DLD1 (cell line): ENCODE measurements at regions not wholly inside any gene's neighbourhood (a gene's known extent, or its start where the extent isn't known, plus 50 kb on each side); places are given as distances from the start of the nearest gene placed in this dataset.

Experiments
- in situ Hi-C: cut with HindIII; loops from 2 replicates; pipeline ENCODE4 v1.10.0; 2017; ENCODE audit warnings: low sequenced_read_pairs

DNA sequence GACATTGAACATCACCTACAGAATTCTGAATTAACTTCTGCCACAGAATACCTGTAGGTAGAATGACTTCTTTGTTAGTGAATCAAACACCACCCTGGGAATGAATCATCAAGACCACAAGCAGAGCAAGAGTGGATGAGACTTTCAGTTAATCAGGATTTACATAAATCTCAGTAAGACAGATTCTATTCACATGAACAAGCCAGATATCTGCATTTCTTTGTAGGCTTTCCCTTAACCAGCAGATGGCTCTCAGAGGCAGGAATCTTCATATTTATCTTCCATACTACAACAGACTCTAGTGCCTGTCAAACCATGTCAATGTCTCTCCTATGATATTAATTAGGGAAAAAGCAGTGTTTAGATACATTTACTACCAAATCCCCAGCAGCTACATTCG, 412.1 kb downstream of the KLF12 start:
- in situ Hi-C loops: loop anchor here (25.0 kb wide), 1 partner anchor 885 kb away; no protein-coding TSS in a partner anchor

DNA sequence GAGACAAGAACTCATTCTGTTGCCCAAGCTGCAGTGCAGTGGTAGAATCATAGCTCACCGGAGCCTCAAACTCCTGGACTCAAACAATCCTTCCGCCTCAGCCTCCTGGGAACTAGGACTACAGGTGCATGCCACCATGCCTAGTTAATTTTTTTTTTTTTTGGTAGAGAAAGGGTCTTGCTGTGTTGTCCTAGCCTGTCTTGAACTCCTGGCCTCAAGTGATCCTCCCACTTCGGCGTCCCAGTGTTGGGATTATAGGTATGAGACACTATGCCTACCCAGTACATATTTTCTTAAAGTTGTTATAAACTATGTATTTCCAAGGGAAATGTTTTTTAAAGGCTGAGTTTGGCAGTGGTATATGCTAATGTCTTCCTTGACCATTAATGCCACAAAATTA, 412.6 kb downstream of the KLF12 start:
- in situ Hi-C loops: loop anchor here (25.0 kb wide), 1 partner anchor 884 kb away; no protein-coding TSS in a partner anchor

DNA sequence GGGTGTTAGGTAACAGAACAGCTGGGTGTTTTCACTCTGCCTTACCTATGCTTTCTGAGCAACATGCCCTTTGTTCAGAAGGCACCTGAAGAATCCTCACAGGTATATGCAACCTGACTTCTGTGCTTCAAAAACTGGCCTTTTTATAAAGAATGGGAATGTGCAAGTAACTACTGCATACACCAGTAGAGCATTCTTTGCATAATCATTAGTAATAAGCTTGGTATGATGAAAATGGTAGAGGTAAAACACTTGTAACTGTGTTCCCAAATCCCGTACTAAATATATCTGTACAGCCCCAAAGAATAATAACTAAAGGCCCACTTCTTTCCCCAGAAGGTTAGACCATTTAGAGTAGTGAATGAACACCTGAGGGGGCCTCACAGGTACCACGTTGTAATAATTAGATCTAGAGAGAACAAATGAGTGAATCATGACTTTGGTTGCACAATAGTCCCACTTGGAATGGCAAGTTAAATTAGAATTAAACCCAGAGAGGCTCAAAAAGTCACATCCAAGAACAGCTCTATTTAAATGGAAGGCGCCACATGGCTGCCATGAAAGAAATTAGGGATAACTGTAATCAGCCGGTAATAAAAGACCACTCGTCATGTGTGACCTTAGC, 413.9 kb downstream of the KLF12 start:
- in situ Hi-C loops: loop anchor here (25.0 kb wide), 1 partner anchor 883 kb away; no protein-coding TSS in a partner anchor

DNA sequence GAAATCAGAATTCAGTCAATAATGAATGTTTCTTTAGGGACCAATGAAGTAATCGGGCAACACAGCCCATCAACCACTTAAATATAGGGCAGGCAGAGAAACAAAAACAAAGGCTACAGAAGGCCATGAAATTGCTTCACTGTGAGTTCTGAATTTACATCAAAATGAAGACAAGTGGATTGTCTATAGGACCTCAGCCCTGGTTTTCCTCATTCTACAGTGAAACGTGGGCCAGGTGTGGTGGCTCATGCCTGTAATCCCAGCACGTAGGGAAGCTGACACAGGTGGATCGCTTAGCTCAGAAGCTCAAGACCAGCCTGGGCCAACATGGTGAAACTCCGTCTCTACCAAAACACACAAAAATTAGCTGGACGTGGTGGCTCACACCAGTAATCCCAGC, 416.0 kb downstream of the KLF12 start:
- in situ Hi-C loops: loop anchor here (25.0 kb wide), 1 partner anchor 881 kb away; no protein-coding TSS in a partner anchor

DNA sequence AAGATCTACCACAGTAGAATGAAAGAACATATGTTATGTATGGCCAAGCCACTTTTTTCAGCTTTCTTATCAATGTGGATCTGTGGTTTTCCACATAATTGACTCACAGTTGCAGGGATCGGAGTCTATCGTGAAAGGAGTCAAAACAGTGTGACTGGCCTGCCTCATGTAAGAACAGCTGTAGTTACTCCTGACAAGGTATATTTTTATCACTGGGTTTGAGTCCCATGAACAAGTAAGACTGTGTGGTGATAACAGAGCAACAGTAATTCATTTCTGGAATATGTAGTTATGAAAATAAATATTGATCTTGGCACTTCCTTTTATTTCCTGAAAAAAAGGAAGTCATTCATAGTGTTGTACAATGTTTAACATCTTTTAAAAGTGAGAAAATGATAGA, 416.6 kb downstream of the KLF12 start:
- in situ Hi-C loops: loop anchor here (25.0 kb wide), 1 partner anchor 880 kb away; no protein-coding TSS in a partner anchor

DNA sequence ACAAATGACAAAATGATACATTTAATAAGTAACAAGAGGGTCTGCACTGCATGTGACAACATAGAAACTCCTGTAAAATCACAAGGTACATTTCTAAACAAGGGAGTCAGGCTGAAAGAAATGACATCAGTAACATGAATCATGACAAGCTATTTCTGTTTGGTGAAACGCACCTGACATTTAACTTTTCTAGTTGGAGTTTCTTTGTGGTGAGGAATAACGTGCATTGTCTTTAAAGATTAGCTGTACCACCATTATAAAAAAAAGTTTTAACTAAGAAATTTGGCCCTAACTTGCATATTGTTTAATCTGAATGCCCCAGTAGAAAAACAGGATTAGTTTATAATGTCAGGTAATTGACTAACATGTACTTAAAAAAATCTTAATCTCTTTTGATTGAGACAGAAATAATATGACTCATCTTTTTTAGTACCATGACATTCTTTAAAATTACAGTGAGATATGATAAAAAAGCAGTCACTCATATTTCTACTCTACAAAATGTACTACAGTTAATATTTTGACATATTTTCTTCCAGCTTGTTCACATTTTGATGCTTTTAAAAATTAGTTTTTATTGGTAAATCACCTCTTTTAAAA, 418.2 kb downstream of the KLF12 start:
- in situ Hi-C loops: loop anchor here (25.0 kb wide), 1 partner anchor 879 kb away; no protein-coding TSS in a partner anchor

DNA sequence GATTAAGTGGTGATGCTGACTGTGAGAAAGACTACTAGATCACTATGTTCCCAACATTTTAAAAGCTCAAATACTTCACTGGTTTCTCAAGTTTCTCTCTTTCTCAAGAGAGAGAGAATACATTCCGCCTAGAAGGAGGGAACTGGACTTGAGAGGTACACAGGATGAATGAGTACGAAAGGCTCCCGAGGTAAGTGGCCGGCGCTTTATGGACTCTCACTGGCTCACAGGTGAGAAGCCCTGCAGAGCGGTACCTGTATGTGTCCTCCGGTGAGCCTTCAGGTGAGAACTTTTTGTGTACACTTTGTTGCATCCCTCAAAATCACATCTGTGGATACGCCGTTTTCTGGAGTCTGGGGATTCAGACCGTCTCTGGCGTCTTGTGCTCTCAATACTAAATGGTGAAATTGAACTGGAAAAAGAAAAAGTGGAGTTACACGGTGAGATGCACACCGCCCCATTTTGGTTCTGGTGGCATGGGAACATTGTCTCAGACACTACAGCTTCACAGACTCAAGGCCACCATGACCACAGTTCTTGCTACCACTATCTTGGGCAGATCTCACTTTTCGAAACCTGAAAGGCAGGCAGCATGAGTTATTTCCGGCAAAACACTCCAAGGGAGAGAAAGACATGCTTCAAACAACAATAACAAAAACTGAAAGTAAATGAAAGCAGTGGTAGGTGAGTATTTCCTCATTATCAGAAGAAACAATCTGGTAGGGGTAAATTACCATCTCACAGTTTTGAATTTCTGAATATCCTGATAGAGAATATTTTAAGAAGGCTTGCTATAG, 418.9 kb downstream of the KLF12 start:
- in situ Hi-C loops: loop anchor here (25.0 kb wide), 1 partner anchor 878 kb away; no protein-coding TSS in a partner anchor

DNA sequence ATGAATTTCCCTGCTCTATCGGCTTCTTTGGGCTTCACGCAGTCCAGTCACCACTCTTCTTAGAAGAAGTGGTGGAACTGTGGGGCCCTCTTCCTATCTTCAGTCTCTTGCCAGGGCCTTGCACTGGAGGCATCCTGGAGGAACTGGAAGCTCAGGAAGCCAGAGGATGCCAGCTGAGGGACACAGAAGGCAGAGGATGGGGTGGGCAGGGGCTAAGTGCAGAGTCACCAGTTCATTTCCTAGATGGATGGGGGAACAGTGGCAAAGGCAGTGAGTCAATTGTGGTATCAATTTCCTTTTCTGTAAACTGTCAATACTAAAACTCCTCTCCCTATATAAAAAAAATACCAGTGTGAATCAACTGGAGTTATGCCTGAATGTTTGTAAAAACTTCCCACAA, 419.7 kb downstream of the KLF12 start:
- in situ Hi-C loops: loop anchor here (25.0 kb wide), 1 partner anchor 877 kb away; no protein-coding TSS in a partner anchor

DNA sequence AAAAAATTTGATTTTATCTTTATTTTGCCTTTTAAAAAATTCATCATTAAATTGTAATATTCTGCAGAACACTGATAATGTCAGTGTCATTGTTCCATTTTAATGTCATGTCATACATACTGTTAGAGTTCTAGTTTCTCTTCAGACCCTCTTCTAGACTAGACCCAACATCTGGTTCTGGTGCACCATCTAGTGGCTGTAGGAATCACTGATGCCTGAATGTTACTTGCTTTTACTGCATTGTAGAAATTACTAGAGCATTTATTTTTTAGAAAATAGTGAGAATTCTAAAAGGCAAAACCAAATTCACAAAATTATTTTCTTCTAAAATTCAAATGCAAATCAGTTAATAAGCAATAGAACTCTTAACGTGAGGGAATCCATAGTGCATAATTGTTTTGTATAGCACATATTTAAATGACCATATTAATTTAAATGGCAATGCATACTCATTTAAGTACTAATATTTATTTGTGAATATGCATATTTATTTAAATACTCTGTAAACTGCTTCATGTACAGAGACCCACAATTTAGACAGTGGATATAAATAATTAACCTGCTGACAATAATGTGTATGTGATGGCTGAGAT, 425.7 kb downstream of the KLF12 start:
- in situ Hi-C loops: loop anchor here (25.0 kb wide), 1 partner anchor 871 kb away; no protein-coding TSS in a partner anchor

DNA sequence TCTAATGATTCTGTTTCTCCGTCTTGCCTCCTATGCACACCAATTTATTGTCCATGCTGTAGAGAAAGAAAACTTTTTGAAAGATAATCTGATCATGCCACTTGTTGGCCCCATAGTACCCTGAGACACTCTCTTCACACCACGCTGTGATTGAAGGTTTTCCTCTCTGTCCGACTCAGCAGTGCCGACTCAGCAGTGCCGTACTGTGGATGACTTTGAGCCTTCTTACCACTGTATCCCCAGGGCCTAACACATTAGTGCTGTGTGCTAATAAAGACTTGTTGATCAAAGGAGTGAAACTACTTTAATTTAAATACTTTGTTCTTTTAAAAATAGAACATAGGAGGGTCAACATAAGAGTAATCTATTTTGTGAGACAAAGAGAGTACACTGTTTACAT, 429.6 kb downstream of the KLF12 start:
- in situ Hi-C loops: loop anchor here (25.0 kb wide), 1 partner anchor 867 kb away; no protein-coding TSS in a partner anchor

DNA sequence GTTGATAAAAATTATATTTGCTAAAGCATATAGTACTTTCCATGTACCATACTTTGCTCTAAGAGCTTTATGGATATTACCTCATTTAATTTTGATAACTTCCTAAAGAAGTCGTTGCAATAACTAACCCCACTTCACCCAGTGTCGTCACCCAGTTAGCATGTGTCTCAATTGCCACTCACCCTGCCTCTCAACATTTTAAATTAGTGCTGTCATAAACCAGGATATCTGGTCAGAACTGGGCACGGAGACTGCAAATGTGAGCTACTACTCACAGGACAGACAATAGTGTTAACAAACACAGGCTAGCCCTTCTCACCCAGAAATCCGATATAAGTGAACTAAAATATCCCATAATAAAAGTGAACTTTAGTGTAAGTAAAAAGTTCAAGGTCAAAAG, 430.6 kb downstream of the KLF12 start:
- in situ Hi-C loops: loop anchor here (25.0 kb wide), 1 partner anchor 866 kb away; no protein-coding TSS in a partner anchor

DNA sequence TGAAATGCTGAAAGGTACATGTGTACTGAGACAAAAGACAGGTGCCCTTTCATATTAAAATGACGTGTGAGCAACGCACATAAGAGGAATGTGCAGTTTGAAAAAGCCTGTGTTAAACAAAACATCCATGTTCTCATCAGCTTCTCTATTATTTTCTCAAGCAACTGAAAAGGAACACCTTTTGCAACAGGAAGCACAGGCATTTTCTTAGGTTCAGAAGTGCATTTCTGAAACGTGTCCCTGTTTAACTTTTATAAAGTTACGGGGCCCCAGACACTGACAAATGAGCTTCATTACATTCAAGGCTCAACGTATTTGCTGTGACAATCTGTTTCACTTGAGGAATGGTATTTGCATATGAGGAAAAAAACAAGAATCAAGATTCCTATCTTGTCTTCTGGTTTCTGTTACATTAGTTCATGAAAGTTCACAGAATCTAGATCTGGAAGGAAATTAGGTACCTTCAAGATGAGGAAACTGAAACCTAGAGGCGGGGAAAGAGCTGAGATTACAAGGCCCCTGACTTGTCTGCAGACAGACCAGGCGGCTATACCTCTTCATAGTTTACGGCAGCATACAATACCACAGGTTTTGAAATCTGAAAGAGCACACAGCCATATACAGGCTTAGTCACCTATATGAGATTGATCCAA, 431.7 kb downstream of the KLF12 start:
- in situ Hi-C loops: loop anchor here (25.0 kb wide), 1 partner anchor 865 kb away; no protein-coding TSS in a partner anchor

DNA sequence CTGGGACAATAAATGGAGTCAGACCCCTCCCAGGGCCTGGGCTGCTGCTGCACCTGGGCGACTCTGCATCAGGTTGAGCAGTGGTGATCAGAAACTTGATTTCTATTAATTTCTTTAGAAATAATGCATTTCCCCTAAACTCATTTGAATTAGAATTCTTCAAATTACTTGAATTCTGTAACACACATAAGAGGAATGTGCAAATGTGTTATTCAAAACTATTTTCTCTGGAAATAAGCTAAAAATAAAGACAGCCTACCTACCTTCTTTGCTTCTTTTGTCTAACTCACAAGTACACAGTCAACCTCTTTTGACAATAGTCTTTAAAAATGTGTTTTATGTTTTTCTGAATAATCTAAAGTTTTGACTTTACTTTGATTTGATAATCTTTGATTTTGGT, 433.0 kb downstream of the KLF12 start:
- in situ Hi-C loops: loop anchor here (25.0 kb wide), 1 partner anchor 864 kb away; no protein-coding TSS in a partner anchor

DNA sequence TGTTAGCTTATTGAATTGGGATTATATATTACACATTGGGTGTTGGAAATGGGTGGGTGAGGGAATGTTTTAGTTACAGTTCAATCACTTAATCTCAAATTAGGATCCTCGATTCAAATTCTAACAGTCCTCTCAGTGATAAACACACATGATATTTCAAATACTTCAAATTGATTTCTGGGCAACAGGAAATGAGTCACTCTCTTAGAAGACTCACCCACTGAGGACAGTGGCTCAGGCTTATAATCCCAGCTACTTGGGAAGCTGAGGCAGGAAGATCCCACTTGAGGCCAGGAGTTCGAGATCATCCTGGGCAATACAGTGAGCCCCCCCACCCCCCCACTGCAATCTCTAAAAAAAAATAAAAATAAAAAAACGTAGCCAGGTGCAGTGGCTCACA, 435.3 kb downstream of the KLF12 start:
- in situ Hi-C loops: no loop called here

DNA sequence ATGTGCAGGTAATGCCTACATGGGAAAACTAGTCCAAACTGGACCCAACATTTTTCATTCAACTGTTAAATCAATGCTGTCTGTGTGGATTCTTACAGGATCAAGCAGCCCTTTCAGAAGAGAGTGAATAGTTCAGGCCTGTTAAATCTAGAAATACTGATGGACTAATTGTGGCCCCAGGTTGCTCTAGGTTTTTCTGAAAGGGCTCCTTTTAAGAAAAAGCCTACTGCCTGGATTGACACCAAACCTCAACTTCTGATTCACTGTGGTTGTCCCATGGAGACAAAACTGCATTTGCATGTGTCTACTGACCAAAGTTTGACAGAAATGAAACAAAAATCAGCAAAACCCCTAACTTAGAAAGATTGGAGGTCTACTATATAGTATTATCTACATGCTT, 437.0 kb downstream of the KLF12 start:
- in situ Hi-C loops: no loop called here

DNA sequence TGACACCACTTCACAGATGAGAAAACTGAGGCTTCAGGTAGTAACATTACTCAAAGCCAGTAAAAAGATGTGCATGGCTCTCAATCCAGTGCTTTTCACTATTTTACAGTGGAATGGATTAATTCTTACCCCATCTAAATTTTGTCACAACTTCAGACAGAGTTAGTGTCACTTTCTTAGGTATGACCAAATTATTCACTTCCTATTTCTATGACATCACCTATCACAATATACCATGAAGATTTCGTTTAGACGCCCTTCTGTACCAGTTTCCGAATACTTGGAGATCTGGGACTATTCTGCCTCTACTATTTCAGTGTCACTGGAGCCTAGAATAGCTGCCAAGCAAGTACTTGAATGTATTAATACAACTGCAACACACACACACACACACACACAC, 437.5 kb downstream of the KLF12 start:
- in situ Hi-C loops: no loop called here

DNA sequence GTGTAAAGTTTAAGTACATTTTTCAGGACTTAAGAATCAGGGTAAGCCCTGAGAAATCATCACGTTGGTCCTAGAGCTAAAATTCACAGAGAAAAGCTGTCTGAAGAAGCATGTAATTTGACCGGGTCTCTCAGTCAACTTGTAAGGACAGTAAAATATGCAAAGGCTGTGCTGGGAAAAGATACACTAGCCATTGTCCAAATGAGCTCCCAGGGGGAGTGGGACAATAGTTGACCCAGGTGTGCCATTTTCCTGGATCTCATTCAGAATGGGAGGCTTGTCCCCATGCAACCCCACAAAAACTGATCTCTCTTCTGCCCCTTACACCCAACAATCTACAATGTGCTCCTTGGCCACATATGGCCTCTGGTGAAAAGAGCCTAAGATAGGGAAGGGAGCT, 437.9 kb downstream of the KLF12 start:
- in situ Hi-C loops: no loop called here

DNA sequence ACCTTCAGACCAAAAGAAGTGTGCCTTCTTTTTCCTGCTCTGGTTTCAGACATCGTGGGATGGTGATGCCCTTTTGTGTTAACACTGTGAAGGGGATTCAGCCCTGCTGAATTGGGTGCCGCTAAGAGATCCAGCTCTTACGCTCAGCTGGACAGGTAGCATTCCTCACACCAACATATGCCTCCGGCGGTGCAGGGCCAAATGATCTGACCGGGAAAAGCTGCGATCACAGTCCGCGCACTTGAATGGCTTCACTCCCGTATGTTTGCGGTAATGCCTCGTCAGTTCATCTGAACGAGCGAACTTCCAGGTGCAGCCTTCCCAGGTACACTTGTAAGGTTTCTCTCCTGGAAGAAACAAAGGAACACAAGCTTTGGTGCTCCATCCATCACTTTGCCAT, 438.9 kb downstream of the KLF12 start:
- in situ Hi-C loops: no loop called here

DNA sequence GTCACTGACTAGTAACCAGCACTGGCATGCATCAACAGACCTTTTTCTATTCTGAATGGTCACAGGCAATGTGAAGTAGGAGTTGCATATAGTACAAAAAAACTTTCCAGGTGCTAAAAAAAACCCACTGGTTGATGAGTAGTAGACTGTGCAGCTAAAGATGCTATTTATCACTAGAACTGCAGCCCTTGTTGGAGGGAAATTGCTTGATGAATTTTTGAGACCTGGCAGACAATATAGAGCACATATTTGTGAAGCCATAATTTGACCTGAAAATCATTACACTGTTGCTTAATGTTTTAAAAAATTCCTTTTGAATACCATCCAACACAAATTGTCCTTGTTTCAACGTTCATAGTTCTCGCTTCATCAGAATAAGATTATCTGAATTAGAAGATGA, 441.0 kb downstream of the KLF12 start:
- in situ Hi-C loops: no loop called here

DNA sequence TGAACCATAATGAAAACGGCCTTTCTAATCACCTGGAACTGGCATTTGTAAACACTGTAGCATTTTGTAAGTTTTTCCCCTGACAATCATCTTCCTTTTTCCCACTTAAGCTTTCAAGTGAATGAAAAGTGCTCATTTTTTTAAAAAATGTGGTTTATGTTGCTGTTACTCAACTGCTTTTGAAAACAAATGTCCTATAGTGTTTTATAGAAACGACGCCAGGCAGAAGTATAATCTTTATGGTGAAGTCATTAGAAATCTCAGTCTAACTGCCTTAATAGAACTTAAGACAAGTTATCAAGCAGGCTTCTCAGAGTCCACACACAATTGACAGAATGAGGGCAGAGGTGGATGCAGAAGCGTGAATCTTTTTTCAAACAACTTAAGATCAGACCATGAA, 442.3 kb downstream of the KLF12 start:
- in situ Hi-C loops: no loop called here
